HG02970 (cell line): ENCODE measurements at regions not wholly inside any gene's neighbourhood (a gene's known extent, or its start where the extent isn't known, plus 50 kb on each side); places are given as distances from the start of the nearest gene placed in this dataset.
"Not testable (repeated sequence)": the region's sequence is repeated elsewhere in the genome, so short reads cannot be mapped to it uniquely, and the experiment has no call there.

Experiments used
- ATAC-seq: cut with Tn5 transposase; IDR thresholded peaks from one replicate; pipeline ENCODE4 v1.9.1; 2021; ENCODE audit warnings: mild to moderate bottlenecking, moderate library complexity, moderate number of reproducible peaks; ENCODE audit not compliant: unreplicated experiment, low FRiP score

DNA sequence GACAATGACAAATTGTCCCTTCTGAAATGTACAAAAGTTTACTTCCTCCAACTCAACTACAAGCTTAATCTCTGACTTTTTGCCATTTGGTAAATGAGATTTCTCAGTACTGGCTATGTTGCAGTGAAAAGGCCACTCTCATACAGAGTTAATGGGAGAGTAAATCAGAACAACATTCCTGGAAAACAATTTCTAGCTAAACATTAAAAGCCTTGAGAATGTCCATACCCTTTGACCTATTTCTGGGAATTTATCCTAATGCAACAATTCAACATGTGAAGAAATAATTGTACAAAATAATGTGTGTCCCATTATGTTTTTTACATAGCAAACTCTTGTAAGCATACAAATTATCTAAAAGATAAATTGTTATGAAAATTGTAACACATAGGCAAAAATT, 56.3 kb upstream of the SPEF2 start:
- ATAC-seq = no peak

- ATAC-seq = no peak
Observed at GRCh38 chr5:35557748-35558147, 59.9 kb upstream of the SPEF2 start.

DNA sequence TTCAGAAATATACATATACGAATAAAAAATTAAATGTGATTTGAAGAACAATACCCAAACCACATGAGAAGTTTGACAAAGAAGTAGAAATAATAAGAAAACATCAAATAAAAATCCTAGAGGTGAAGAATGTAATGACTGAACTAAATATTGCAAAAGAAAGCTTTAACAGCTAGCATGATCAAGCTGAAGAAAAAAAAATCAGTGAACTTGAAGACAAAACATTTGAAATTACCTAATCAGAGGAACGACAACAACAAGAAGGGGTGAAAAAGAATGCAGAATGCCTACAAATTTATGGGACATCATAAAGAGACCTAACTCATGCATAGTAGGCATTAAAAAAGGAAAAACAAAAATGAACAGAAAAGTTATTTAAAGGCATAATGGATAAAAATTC, 60.5 kb upstream of the SPEF2 start:
- ATAC-seq = no peak

DNA sequence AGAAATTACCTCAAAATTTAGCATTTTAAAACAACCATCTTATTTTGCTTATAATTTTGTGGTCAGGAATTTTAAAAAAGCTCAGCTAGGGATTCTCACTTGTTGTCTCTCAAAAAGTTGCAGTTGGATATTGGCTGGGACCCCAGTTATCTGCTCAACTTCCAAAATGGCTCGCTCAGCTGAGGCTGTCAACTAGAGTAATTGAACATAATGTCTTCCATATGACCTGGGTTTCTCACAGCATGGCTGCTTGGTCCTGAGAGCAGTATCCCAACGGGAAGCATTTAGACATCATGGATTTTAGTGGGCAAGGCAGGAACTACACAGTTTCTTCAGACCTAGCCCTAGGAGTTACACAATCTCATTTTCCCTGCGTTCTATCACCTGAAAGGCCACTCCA, 63.6 kb upstream of the SPEF2 start:
- ATAC-seq = no peak

DNA sequence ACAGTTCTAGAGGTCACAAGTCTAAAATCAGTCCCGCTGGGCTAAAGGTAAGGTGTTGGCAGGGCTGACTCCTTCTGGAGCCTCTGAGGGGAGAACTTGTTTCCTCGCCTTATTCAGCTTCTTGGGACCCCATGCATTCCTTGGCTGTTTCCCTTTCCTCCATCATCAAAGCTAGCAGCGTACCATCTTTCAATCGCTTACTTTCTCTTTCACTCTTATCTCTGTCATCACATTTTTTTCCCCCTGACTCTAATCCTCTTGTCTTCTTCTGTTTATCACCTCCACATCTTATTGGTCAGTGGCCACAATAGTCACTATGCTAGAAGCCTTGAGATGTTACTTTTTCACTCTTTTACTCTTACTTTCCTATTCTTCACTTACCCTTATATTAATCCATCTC, 72.5 kb upstream of the SPEF2 start:
- no peak for ATAC-seq

- no peak for ATAC-seq
Observed at GRCh38 chr5:35543408-35543807, 74.3 kb upstream of the SPEF2 start.

- no peak for ATAC-seq
Observed at GRCh38 chr5:35540002-35540401, 77.7 kb upstream of the SPEF2 start.

DNA sequence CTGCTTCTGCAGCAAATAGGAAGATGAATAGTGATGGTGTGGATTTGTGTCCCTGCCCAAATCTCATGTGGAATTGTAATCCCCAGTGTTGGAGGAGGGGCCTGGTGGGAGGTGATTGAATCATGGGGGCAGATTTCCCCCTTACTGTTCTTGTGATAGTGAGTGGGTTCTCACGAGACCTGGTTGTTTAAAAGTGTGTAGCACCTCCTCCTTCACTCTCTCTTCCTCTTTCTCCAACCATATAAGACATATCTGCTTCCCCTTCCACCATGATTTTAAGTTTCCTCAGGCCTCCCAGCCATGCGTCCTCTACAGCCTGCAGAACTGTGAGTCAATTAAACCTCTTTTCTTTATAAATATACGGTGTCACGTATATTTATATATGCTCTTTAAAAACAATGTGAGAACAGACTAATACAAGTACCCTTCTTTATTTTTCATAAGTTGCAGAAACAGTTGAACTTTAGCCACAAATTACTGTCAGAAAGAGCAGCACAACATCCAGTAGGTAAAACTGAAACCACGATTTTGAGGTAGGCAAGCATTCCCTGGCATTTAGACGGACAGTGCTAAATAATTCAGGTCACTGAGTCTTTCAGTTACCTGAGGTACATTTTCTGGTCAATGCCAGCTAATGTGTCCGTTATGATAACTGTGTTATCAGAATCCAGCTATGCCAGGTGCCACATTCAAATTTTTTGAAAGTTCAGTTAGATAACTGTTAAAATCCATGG, 79.3 kb upstream of the SPEF2 start:
- ATAC-seq = no peak

GRCh38 chr5:35533156-35533555, 84.5 kb upstream of the SPEF2 start:
- no peak for ATAC-seq

DNA sequence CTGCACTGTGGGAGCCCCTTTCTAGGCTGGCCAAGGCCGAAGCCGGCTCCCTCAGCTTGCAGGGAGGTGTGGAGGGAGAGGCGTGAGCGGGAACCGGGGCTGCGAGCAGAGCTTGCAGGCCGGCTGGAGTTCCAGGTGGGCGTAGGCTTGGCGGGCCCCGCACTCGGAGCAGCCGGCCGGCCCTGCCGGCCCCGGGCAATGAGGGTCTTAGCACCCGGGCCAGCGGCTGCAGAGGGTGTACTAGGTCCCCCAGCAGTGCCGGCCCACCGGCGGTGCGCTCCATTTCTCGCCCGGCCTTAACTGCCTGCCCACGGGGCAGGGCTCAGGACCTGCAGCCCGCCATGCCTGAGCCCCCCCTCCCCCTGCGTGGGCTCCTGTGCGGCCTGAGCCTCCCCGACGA, 86.1 kb upstream of the SPEF2 start:
- ATAC-seq = not testable (repeated sequence)

GRCh38 chr5:35518104-35518503, 99.6 kb upstream of the SPEF2 start:
- ATAC-seq = peak; percentile 92

- ATAC-seq = no peak
Observed at GRCh38 chr5:35516271-35516670, 101.4 kb upstream of the SPEF2 start.

DNA sequence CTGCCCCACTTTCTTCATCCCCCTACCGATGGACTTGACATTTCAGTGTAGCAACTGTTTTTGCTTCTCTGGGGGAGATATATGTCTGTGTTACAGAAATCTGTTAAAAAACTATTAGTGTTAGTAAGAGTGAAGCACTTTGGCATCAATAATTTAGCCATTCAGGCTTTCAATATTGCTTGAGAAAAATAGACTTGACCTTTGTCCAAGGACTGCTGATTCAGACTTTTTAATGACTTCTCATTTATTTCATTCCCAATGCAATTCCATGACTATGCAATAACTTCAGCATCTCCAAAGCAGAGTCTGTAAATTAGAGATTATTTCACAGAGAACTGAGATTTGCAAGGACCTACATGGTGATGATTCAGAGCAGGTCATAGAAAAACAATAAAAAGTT, 104.1 kb upstream of the SPEF2 start:
- no peak for ATAC-seq

GRCh38 chr5:35502206-35502605, 115.5 kb upstream of the SPEF2 start:
- no peak for ATAC-seq

DNA sequence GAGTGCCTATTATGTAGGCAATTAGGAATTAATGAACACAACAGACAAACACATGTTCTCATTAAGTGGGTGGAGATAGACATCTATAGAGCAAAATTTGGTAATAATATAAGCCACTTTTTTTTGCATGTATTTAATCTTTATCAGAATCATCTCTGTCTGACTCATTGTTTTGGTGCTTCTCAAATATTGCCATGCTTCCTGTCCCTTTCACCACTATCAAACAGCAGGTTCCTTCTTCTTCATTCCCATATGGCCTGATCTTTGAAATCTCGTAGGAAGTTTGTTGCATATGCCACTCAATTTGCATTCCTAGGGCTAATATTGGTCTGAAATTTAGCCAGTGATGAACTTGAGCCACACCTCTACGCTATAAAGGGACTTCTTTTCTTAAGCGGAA, 128.9 kb upstream of the SPEF2 start:
- ATAC-seq = no peak

DNA sequence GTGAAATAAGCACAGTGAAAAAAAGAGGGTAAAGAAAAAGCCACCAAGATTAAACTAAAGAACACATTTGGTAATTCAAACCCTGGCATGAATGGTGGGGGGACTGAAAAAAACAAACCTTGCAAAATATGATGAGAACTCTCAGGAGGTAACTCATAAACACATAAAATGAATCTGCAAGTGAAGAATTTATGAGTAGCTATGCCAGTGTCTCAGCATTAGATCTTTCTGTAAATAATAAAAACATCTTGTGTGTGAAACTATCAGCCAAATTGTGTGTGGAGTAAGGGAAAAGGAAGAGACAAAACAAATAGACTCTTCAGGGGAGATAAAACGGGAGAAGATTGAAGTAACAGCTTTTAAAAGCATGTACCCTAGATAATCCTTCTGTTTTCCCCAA, 129.6 kb upstream of the SPEF2 start:
- no peak for ATAC-seq

DNA sequence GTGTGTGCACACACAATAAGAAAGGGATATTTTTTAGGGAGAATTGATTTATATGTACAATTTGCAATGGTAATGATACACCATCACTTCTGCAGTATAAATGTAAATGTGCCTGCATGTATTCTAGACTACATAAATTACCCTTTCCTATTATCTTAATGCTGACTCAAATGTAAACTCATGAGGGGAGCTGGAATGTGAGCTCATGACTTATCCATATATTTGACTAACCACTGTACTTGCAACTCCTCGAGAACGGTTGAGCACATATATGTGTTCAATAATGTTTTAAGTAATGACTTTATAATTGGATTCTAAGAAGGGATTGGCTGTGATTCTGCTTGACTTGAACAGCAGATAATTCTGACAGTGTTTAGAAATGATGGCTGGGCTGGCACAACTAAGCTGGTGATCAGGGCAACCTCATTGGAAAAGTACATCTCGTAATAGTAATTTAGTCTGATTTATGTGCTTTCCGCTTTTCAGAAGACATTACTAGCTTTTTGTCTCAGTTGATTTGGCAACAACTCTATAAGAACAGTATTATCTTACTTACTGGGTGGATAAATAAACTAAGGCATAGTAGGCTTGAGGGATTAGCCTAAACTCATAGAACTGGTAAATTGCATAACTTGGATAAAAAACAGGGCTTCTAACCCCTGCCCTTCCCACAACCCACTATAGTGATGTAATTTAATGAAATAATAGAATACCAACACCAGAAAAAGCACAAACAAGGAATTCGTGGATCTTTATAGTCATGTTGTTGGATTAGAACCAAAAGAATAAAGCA, 130.2 kb upstream of the SPEF2 start:
- ATAC-seq = no peak

GRCh38 chr5:35485487-35485886, 132.2 kb upstream of the SPEF2 start:
- no peak for ATAC-seq

GRCh38 chr5:35484241-35484640, 133.4 kb upstream of the SPEF2 start:
- no peak for ATAC-seq

DNA sequence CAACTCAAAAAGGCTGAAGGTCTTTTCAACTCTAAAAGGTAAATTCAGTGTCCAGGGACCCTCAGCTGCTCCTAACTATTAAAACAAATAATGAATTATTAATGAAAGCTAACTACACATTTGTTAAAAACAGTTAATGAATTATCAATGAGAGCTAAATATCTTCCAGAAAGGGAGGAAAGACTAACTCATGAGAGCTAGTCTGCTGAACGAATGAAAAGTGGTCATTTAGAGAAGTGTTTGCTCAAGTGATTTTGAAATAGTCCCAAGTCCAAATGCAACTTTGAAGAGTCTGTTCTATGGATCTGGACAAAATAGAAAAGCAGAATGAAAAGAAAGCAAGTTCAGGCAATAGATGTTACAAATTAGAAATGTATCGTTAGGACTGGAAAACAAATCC, 133.9 kb upstream of the SPEF2 start:
- peak; percentile 42 for ATAC-seq

- ATAC-seq = no peak
Observed at GRCh38 chr5:35483191-35483590, 134.5 kb upstream of the SPEF2 start.

GRCh38 chr5:35482167-35482755, 135.4 kb upstream of the SPEF2 start:
- ATAC-seq = no peak
